ENCODE measurements at regions not wholly inside any gene's neighbourhood (a gene's known extent, or its start where the extent isn't known, plus 50 kb on each side); places are given as distances from the start of the nearest gene placed in this dataset.
"Not testable (repeated sequence)": the region's sequence is repeated elsewhere in the genome, so short reads cannot be mapped to it uniquely, and the experiment has no call there.

GRCh38 chrX:114015966-114016365 lies 567.9 kb upstream of the HTR2C start:
- DNase-seq (ENCODE audit: low read depth, low spot score), result no peak

DNA sequence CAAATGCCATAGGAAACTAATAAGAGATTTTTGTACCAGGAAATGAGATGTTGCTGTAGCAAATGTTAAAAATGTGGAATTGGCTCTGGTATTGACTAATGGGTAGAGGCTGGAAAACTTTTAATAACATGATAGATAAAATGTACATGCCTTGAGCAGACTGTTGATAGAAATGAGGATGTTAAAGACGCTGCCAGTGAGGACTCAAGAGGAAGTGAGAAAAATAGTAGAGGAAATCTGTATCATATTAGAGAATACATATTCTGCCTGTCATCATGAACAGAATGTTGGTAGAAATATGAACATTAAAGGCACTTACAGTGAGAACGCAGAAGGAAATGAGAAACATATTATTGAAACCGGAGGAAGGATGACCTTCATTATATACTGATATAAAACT lies 577.2 kb upstream of the HTR2C start:
- no peak for DNase-seq (ENCODE audit: low read depth, low spot score)

- DNase-seq (ENCODE audit: low read depth, low spot score), result no peak
These were observed 587.1 kb upstream of the HTR2C start for GRCh38 chrX:113996781-113997180.

DNA sequence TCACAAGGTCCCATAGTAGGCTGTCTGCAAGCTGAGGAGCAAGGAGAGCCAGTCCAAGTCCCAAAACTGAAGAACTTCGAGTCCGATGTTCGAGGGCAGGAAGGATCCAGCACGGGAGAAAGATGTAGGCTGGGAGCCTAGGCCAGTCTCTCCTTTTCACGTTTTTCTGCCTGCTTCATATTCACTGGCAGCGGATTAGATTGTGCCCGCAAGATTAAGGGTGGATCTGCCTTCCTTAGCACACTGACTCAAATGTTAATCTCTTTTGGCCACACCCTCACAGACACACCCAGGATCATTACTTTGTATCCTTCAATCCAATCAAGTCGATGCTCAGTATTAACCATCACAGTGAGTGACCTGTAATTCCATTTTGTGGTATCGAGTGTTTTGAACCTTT lies 592.2 kb upstream of the HTR2C start:
- DNase-seq (ENCODE audit: low read depth, low spot score), result not testable (repeated sequence)

DNA sequence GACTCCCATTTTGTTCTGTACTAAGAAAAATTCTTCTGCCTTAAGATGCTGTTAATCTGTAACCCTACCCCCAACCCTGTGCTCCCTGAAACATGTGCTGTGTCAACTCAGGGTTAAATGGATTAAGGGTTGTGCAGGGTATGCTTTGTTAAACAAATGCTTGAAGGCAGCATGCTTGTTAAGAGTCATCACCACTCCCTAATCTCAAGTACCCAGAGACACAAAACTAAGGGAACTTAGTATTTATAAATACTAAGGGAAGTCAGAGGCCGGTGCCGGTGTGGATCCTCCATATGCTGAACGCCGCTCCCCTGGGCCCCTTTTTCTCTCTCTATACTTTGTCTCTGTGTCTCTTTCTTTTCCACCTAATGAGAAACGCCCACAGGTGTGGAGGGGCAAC lies 593.2 kb upstream of the HTR2C start:
- DNase-seq (ENCODE audit: low read depth, low spot score), result not testable (repeated sequence)

- not testable (repeated sequence) for DNase-seq (ENCODE audit: low read depth, low spot score)
These were observed 595.5 kb upstream of the HTR2C start for GRCh38 chrX:113988315-113988935.

DNA sequence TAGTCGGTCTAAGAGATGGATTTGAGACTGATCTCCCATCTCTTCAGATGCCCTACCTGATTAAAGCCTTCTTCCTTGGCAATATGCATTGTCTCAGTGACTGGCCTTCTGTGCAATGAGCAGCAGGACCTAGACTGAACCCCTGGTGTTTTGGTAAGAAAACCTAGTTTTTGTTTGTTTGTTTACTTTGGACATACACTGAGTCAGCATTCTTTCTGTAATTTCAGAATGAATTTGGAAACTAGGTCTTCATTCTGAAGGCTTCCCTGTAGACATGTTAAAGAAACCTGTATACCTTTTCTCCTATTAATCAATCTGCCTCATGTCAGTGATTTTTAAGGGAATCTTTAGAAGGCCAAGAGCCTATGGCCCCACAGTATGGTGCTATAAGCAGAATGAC lies 597.5 kb upstream of the HTR2C start:
- DNase-seq (ENCODE audit: low read depth, low spot score), result no peak

DNA sequence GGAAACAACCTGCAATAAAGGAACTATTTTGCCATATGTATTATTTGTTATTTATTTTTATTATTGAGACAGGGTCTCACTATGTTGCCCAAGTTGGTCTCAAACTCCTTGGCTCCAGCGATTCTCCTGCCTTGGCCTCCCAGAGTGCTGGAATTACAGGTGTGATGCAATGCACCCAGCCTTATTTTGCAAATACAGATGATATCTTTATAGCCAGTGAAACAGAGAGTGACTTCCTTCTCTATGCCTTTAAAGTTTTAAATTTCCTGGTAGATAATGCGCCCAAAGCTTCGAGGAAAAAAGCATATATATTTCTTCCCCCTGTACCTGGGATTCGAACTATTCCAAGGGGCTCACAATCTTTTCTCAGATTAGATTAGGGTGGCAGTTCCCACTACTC lies 601.1 kb upstream of the HTR2C start:
- no peak for DNase-seq (ENCODE audit: low read depth, low spot score)

DNA sequence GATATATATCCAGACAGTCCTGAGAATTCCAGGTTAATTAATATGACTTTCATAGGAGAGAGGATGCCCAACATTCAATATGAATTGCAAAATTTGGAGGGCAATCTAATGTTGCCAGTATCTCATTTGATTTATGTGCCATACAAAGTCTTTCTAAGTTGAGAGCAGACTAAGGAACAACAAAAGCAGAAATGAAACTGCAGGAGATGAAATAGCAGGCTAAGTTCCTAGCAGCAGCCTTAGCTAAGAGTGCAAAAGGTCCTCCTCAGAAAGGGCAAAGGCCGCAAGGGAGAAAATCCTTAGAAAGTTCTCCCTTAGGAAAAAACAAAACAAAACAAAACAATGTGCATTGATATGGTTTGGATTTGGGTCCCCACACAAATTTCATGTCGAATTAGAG lies 602.9 kb upstream of the HTR2C start:
- DNase-seq (ENCODE audit: low read depth, low spot score), result no peak

DNA sequence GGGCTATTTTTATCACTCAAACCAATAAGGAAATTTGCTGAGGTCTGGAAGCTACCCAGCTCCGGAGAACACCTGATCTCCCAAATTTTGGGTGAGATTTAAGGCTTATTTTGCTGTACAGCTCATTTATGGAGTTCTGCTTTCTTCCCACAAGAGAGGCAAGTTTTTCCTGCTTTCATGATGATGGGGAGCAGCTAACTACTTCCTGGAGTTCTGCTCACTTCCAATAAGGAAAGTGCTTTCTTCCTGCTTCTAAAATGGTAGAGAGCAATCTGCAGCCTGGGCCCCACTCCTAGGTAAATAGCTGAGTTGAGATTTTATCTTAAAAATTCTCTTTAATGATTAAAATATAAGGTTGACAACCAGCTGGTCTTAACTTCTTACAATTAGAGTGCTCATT lies 606.0 kb upstream of the HTR2C start:
- no peak for DNase-seq (ENCODE audit: low read depth, low spot score)

DNA sequence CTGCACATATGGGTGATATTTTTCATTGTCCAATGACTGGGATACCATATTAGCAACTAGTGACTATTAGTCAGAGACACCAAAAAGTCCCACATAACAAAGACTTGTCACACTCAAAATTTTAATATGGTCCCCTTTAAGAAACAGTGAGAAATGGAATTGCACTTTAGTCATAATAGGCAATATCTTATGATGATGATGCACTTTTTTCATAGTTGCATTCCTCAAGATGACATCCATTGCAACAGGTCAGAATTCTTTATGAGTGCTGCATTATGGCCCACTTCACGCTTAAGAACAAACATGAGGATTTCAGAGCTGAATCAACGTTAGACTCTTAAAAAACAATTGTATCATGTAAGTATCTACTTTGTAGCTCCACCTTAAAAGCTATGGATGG lies 608.4 kb upstream of the HTR2C start:
- DNase-seq (ENCODE audit: low read depth, low spot score), result no peak

- DNase-seq (ENCODE audit: low read depth, low spot score), result no peak
These were observed 609.0 kb upstream of the HTR2C start for GRCh38 chrX:113974881-113975280.

GRCh38 chrX:113973706-113974105 lies 610.2 kb upstream of the HTR2C start:
- DNase-seq (ENCODE audit: low read depth, low spot score), result no peak

- DNase-seq (ENCODE audit: low read depth, low spot score), result no peak
These were observed 617.1 kb upstream of the HTR2C start for GRCh38 chrX:113966791-113967190.

GRCh38 chrX:113962343-113962742 lies 621.5 kb upstream of the HTR2C start:
- no peak for DNase-seq (ENCODE audit: low read depth, low spot score)

- DNase-seq (ENCODE audit: low read depth, low spot score), result peak; percentile 71
These were observed 623.8 kb upstream of the HTR2C start for GRCh38 chrX:113959912-113960626.

DNA sequence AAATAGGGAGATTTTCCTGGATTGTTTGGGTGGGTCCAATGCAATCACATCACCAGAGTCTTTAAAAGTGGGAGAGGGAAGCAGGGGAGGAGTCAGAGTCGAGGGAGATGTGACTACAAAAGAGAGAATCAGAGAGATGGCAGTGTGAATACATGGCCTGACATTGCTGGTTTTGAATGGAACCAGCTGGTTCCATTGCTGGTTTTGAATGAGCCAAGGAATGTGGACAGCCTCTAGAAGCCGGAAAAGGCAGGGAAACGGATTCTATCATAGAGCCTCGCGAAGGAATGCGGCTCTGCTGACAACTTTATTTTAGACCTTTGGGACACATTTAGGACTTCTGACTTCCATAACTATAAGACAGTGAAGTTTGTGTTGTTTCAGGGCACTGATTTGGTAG lies 627.0 kb upstream of the HTR2C start:
- no peak for DNase-seq (ENCODE audit: low read depth, low spot score)

GRCh38 chrX:113954297-113954696 lies 629.6 kb upstream of the HTR2C start:
- no peak for DNase-seq (ENCODE audit: low read depth, low spot score)

GRCh38 chrX:113950081-113950678 lies 633.7 kb upstream of the HTR2C start:
- no peak for DNase-seq (ENCODE audit: low read depth, low spot score)

DNA sequence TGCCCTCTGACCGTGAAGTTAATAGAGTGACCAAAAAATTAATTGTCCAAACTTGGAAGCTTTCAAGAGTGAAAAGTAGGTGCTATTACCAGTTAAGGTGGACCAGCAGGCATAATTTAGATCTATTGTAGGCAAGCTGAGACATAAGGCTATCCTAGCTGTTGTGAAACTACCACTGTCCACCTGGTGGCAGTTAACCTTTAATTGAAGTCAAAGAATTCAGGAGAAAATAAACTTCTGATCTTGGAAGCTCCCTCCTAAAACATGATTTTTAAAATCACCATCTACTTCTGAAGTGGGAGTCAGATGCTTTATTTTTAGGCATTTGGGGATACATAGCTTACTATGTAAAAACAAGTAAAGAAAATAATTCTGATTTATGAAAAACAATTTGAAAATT lies 636.3 kb upstream of the HTR2C start:
- no peak for DNase-seq (ENCODE audit: low read depth, low spot score)

DNA sequence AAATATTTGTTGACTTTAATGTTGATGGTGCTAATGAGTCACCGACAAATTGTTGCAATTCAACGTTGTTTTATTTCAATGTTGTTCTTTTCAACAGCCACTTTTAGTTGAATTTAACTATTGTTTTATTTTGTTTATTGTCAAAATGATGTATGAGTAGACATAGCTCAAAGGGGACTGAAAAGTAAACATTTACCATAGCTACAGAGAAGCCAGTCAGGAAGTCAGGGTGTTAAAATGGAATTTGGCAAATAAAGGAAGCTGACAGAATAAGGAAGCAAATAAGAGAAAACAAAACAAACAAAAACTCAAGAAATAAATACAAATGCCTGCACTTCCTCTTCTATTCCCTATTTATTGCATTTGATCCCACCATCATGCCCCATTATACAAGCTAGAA lies 648.4 kb upstream of the HTR2C start:
- DNase-seq (ENCODE audit: low read depth, low spot score), result no peak

- no peak for DNase-seq (ENCODE audit: low read depth, low spot score)
These were observed 650.0 kb upstream of the HTR2C start for GRCh38 chrX:113933931-113934330.

DNA sequence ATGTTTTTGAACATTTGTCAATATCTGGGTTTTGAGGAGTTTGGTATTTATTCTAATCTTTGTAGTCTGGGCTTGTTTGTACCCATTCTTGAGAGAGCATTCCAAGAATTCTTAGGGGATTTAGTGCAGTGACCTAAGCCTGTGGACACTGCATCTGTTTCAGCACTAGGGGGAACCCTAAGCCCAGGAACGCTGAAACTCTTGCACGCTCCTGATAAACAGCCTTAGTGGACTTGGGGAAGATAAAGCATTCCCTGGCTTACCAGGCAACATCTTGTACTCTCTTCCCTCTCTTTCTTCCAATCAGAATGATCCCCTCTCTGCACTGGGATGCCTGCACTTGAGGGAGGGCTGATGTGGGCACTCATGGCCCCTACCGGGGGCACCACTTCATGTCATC lies 654.9 kb upstream of the HTR2C start:
- DNase-seq (ENCODE audit: low read depth, low spot score), result peak; percentile 81

Measured in iPS DF 19.7 (cell line).